HG03064 (cell line): ENCODE measurements at regions not wholly inside any gene's neighbourhood (a gene's known extent, or its start where the extent isn't known, plus 50 kb on each side); places are given as distances from the start of the nearest gene placed in this dataset.
"Not testable (repeated sequence)": the region's sequence is repeated elsewhere in the genome, so short reads cannot be mapped to it uniquely, and the experiment has no call there.

Experiments
- ATAC-seq: cut with Tn5 transposase; IDR thresholded peaks from one replicate; pipeline ENCODE4 v1.9.1; 2021; ENCODE audit warnings: low read depth; ENCODE audit not compliant: unreplicated experiment

GRCh38 chr4:138595171-138595570 lies 353.0 kb upstream of the SLC7A11 start:
- no peak for ATAC-seq

- ATAC-seq: no peak
Measured at GRCh38 chr4:138592796-138593195, 350.6 kb upstream of the SLC7A11 start.

DNA sequence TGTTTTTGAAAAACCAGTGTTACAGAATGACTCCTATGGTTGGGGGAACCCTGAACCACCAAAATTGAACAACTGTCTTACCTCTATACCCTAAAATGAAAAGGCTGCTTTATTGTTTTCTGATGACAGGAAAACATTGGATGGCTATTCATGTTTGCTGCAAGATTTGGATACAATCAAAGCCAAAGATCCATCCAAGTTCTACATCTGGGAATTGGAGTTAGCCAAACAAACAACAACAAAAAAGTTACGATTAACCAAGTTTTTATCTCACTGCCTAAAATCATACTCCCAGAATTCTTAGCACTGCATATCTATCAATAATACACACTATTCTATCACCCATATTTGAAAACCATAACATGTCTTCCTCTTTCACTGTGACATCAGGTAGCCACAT lies 349.7 kb upstream of the SLC7A11 start:
- ATAC-seq: no peak

DNA sequence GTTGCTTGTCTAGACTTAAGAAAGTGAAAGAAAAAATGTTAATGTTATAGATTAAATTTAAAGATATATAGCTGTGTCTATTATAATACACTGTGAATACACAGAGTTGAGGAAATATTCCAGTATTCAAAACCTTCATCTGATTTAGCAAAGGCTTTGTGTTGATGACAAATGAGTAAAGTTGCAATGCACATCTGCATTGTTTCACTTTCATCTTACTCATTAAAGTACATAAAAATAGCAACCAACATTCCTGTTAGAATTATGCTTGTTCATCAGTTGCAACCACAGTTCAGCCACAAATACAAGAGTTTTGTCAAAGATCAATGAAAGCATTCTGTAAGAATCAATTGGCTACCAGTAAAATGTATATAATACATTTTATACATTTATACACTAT lies 346.4 kb upstream of the SLC7A11 start:
- no peak for ATAC-seq

DNA sequence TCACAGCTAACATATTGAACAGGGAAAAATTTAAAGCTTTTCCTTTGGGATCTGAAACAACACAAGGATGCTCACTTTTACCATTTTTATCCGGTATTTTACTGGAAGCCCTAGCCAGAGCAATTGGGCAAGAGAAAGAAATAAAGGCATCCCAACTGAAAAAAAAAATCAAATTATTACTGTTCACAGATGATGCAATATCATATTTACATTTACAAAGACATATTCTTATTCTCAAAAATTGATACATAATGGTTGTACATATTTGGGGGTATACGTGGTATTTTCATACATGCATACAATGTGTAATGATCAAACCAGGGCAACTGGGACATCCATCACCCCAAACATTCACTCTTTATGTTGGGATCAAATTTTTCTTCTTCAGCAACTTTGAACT lies 337.0 kb upstream of the SLC7A11 start:
- ATAC-seq: no peak

GRCh38 chr4:138577826-138578225 lies 335.7 kb upstream of the SLC7A11 start:
- ATAC-seq: not testable (repeated sequence)

- ATAC-seq: no peak
Measured at GRCh38 chr4:138577145-138577544, 335.0 kb upstream of the SLC7A11 start.

- no peak for ATAC-seq
Measured at GRCh38 chr4:138576684-138577083, 334.5 kb upstream of the SLC7A11 start.

- no peak for ATAC-seq
Measured at GRCh38 chr4:138573246-138573645, 331.1 kb upstream of the SLC7A11 start.

GRCh38 chr4:138572007-138572406 lies 329.9 kb upstream of the SLC7A11 start:
- ATAC-seq: no peak

DNA sequence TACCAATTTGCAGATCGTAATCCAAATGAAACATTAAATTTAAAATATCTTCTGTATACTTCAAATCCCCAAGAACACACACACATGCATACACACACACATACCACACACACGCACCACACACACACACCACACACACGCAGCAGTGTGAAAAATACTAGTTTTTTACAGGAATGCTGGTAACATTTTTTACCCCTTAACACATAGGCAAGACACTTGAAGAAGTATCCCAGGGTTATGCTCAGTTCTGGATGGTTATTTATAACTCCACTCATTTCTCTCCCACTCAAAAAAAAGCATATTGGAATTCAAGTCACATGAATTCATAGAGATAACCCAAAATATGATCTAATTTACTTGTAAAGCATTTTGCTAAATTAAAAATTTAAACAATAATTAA lies 325.5 kb upstream of the SLC7A11 start:
- ATAC-seq: no peak

DNA sequence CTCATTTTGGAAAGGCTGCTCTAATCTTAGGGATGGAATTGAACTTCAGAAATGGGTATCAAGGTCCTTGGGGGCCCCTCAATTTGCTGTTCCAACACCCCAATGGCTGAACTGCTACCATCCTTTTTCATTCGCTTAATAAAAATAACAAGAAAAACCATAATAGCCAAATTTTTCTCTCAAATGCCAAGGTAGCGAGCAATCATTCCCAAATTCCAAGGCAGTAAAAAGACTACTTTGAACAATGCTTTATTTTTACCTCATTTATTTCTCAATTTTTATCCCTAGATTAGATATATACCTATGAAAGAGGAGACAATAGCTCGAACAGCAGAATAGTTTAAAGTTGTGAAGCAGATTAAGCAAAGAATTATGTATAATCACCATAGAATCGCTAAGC lies 323.4 kb upstream of the SLC7A11 start:
- ATAC-seq: no peak

- ATAC-seq: no peak
Measured at GRCh38 chr4:138562544-138562991, 320.4 kb upstream of the SLC7A11 start.

- ATAC-seq: no peak
Measured at GRCh38 chr4:138561906-138562305, 319.8 kb upstream of the SLC7A11 start.

DNA sequence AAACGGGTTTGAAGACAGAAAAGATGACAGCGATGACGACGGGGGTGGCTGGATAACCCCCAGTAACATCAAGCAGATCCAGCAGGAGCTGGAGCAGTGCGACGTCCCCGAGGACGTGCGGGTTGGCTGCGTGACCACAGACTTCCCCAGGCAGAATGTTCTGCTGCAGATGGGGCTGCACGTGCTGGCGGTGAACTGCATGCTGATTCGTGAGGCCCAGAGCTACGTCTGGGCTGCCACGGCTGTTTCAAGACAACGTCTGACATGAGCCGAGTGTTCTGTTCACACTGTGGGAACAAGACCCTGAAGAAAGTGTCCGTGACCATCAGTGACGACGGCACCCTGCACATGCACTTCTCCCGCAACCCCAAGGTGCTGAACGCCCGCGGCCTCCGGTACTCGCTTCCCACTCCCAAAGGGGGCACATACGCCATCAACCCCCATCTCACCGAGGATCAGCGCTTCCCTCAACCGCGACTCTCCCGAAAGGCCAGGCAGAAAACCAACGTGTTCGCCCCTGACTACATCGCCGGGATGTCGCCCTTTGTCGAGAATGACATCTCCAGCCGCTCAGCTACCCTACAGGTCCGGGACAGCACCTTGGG lies 319.2 kb upstream of the SLC7A11 start:
- no peak for ATAC-seq

DNA sequence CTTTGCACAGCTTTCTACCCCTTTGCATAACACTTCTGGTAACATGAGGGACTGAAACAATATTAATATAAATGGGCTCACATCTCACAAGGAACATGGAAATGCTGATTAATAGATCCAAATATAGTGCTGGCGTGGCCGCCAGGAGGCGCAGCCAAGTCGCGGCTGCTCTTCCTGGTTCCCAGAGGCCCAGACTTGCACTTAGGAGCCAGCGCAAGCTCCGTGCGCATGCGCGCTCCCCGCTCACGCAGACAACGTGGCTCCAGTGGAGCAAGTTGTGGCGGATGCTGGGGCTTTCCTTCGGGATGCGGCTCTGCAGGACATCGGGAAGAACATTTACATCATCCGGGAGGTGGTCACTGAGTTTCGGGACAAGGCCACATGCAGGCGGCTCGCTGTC lies 318.3 kb upstream of the SLC7A11 start:
- ATAC-seq: no peak

- no peak for ATAC-seq
Measured at GRCh38 chr4:138558886-138559285, 316.7 kb upstream of the SLC7A11 start.

- ATAC-seq: peak; percentile 73
Measured at GRCh38 chr4:138555584-138555983, 313.4 kb upstream of the SLC7A11 start.

DNA sequence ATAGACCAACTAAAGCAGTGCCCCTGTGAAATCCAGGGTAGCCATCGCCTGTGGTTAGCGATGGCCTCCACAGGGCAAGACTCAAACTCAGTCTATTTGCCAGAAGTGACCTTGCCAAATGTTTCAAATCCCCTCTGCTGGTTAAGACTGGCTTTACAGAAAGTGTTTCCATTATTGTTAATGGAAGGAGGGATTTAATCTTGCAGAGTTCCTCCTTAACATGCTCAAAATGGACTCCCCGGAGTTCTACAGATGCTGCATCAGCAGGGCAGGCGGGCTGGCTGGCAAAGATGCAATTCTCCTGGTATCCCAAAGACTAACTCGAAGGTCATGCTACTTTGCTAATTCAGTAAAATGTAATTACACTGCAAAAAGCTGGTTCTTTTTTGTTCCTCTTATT lies 313.0 kb upstream of the SLC7A11 start:
- no peak for ATAC-seq

- no peak for ATAC-seq
Measured at GRCh38 chr4:138553001-138553845, 311.1 kb upstream of the SLC7A11 start.

GRCh38 chr4:138542191-138542776 lies 300.1 kb upstream of the SLC7A11 start:
- no peak for ATAC-seq
